ENCODE measurements at regions not wholly inside any gene's neighbourhood (a gene's known extent, or its start where the extent isn't known, plus 50 kb on each side); places are given as distances from the start of the nearest gene placed in this dataset.
"Not testable (repeated sequence)": the region's sequence is repeated elsewhere in the genome, so short reads cannot be mapped to it uniquely, and the experiment has no call there.

DNA sequence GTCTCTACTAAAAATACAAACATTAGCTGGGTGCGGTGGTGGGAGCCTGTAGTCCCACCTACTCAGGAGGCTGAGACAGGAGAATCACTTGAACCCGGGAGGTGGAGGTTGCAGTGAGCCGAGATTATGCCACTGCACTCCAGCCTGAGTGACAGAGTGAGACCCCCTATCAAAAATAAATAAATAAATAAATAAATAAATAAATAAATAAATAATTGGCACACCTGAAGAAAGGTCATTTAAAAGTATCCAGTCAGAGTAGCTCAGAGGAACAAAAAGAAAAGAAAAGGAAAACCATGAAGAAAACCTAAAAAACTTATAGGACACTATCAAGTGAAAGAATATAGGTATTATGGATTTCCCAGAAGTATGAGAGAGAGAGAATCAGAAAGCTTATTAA is 330.1 kb upstream of the AR start:
- H3K27me3 ChIP-seq; DNase-seq (ENCODE audit: low spot score in 2 of 2); H3K4me1 ChIP-seq; H3K36me3 ChIP-seq; intact Hi-C loops (cut with DNase I; ENCODE audit: low total_unique reads); H3K27ac ChIP-seq; H3K4me3 ChIP-seq: not testable (repeated sequence)
- peaks cover 0 to 10% of the 10 kb centered on the region in 2 donors for H3K9me3 ChIP-seq

DNA sequence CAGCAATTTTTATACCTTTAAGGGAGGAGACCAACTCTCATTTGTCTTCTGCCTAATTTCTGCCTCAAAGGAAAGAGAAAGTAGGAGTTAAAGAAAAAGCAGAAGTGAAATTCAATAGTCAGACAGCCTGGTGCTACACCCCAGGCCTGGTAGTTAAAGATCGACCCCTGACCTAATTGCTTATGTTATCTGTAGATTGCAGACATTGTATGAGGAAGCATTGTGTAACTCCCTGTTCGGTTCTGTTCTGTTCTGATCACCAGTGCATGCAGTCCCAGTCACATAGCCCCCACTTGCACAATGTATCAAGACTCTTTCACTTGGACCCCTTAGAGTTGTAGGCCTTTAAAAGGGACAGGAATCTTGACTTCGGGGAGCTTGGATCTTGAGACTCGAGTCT is 335.9 kb upstream of the AR start:
- no peak overlapping the region for H3K27ac ChIP-seq
- DNase-seq (ENCODE audit: low spot score in 2 of 2), result no peak
- TF ChIP-seq POLR2A (IDR thresholded peaks at IDR 0.05) (no peak), POLR2AphosphoS5 (IDR thresholded peaks at IDR 0.05) (no peak)
- TF ChIP-seq, protein P1, sequence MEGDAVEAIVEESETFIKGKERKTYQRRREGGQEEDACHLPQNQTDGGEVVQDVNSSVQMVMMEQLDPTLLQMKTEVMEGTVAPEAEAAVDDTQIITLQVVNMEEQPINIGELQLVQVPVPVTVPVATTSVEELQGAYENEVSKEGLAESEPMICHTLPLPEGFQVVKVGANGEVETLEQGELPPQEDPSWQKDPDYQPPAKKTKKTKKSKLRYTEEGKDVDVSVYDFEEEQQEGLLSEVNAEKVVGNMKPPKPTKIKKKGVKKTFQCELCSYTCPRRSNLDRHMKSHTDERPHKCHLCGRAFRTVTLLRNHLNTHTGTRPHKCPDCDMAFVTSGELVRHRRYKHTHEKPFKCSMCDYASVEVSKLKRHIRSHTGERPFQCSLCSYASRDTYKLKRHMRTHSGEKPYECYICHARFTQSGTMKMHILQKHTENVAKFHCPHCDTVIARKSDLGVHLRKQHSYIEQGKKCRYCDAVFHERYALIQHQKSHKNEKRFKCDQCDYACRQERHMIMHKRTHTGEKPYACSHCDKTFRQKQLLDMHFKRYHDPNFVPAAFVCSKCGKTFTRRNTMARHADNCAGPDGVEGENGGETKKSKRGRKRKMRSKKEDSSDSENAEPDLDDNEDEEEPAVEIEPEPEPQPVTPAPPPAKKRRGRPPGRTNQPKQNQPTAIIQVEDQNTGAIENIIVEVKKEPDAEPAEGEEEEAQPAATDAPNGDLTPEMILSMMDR (IDR thresholded peaks at IDR 0.05), result no peak
- no peak overlapping the region for H3K4me3 ChIP-seq
- no peaks in the 10 kb centered on the region for H3K36me3 ChIP-seq
- peaks cover 0 to 8% of the 10 kb centered on the region in 2 donors for H3K9me3 ChIP-seq
- no peaks in the 10 kb centered on the region for H3K4me1 ChIP-seq
- intact Hi-C loops (cut with DNase I; ENCODE audit: low total_unique reads), result no loop called here
- peaks cover 0 to 16% of the 10 kb centered on the region in 2 donors for H3K27me3 ChIP-seq

DNA sequence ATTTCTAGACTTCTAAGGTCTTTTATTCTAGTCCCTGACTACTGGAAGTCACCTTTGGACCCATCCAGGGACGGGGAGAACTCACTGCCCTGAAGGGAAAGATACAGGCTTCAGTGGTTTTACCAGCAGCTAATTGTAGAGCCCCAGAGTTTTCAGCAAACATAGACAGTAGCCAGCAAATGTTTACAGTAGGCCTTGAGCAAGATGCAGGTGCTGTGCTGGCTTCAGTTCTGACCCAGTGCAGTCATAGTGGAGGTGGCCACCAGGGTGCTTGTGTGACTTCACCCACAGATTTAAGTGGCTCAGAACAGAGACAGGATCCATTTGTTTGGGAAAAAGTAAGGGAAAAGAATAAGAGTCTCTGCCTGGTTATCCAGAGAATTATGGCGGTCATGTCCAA is 384.4 kb upstream of the AR start:
- Histone ChIP-seq H3K36me3 (no peaks in the 10 kb centered on the region), H3K27ac (no peak overlapping the region), H3K27me3 (peaks cover 0 to 15% of the 10 kb centered on the region in 2 donors), H3K4me3 (no peak overlapping the region), H3K9me3 (peaks cover 0 to 14% of the 10 kb centered on the region in 2 donors), H3K4me1 (no peaks in the 10 kb centered on the region)
- no peak for TF ChIP-seq POLR2A (IDR thresholded peaks at IDR 0.05)
- intact Hi-C loops (cut with DNase I; ENCODE audit: low total_unique reads), result no loop called here
- DNase-seq (ENCODE audit: low spot score in 2 of 2), result no peak

DNA sequence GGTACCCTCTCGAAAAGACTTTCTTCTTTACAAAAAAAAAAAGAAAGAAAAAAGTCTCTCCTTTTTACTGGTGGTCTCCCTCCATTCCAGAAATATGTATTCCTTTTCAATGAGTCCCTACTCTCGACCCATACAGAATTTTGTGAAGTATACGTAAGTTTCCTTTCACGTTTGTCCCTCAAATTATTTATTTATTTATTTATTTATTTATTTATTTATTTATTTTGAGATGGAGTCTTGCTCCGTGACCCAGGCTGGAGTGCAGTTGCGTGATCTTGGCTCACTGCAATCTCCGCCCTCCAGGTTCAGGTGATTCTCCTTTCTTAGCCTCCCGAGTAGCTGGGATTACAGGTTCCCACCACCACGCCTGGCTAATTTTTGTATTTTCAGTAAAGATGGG is 429.2 kb upstream of the AR start:
- Histone ChIP-seq H3K4me1 (no peaks in the 10 kb centered on the region), H3K4me3 (no peak overlapping the region), H3K36me3 (no peaks in the 10 kb centered on the region), H3K9me3 (no peaks in the 10 kb centered on the region), H3K27ac (no peak overlapping the region), H3K27me3 (peaks cover 0 to 12% of the 10 kb centered on the region in 2 donors)
- TF ChIP-seq, protein P1 (IDR thresholded peaks at IDR 0.05), result no peak
- TF ChIP-seq POLR2AphosphoS5 (IDR thresholded peaks at IDR 0.05) (no peak), POLR2A (IDR thresholded peaks at IDR 0.05) (no peak)
- no peak for DNase-seq (ENCODE audit: low spot score in 2 of 2)
- intact Hi-C loops (cut with DNase I; ENCODE audit: low total_unique reads), result no loop called here

DNA sequence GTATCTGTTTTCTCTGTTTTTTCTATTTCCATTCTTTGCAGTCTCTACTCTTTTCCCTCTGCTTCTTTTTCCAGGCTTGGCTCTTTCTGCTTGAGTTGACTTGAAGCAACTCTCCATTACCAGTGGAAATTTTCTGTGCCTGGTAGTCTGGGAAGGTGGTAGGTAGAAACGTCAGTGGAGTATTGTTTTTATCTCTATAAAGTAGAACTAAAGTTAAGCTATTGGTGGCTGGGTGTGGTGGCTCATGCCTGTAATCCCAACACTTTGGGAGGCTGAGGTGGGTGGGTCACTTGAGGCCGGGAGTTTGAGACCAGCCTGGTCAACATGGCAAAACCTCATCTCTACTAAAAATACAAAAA is 438.1 kb upstream of the AR start:
- DNase-seq (ENCODE audit: low spot score in 2 of 2), result no peak
- Histone ChIP-seq H3K9me3 (no peaks in the 10 kb centered on the region), H3K27me3 (peaks cover 0 to 19% of the 10 kb centered on the region in 2 donors), H3K4me1 (no peaks in the 10 kb centered on the region), H3K4me3 (no peak overlapping the region), H3K27ac (no peak overlapping the region), H3K36me3 (no peaks in the 10 kb centered on the region)
- intact Hi-C loops (cut with DNase I; ENCODE audit: low total_unique reads), result no loop called here
- no peak for TF ChIP-seq POLR2A (IDR thresholded peaks at IDR 0.05)
- TF ChIP-seq, protein P1 (IDR thresholded peaks at IDR 0.05), result no peak

DNA sequence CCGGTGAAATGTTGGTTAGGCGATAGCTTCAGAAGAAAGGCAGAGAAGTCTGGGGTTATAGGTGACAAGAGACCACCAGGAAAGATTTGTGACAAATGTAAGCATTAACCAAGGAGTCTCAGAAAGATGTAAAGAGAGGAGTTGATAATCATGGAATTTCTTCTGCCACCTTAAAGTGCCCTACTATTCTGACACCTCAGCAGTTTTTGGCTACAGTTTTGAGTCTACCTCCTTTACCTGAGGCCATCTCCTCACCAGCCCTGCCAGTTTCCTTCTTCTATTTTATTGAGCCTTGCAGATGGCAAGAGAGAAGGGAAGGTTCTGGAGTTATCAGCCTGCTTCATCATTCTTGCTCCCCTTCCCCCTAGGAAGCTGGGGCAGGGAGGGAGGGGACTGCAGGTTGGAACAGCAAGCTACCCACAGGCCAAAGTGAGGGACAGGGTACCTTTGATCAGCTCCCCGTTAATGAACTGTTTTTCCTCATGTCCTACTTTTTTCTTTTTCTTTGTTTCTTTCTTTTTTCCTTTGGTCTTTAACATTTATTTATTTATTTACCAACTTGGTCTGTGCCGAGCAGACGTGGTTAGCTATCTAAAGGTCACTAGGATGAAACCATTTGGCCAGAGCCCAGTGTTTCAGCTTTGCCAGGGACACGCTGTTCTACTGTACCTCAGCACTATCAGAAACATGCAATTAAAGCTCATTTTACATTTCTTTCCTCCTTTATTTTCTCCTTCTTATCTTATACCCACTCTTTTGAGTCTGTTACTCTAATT is 438.7 kb upstream of the AR start:
- peaks cover 0 to 23% of the 10 kb centered on the region in 2 donors for H3K27me3 ChIP-seq
- DNase-seq (ENCODE audit: low spot score in 2 of 2), result no peak
- intact Hi-C loops (cut with DNase I; ENCODE audit: low total_unique reads), result no loop called here
- H3K4me3 ChIP-seq, result no peak overlapping the region
- TF ChIP-seq POLR2A (IDR thresholded peaks at IDR 0.05) (no peak), POLR2AphosphoS5 (IDR thresholded peaks at IDR 0.05) (no peak)
- TF ChIP-seq, protein P1 (IDR thresholded peaks at IDR 0.05), result no peak
- H3K9me3 ChIP-seq, result no peaks in the 10 kb centered on the region
- no peak overlapping the region for H3K27ac ChIP-seq
- H3K4me1 ChIP-seq, result no peaks in the 10 kb centered on the region
- H3K36me3 ChIP-seq, result no peaks in the 10 kb centered on the region
